CD4-positive, alpha-beta T cell (primary cell): ENCODE measurements at regions not wholly inside any gene's neighbourhood (a gene's known extent, or its start where the extent isn't known, plus 50 kb on each side); places are given as distances from the start of the nearest gene placed in this dataset.

Experiments used
- ATAC-seq: fragments of 200-7000 bp; cut with Tn5 transposase; one replicate; pipeline ENCODE4 v1.10.0; 2022; ENCODE audit warnings: mild to moderate bottlenecking; ENCODE audit not compliant: poor library complexity
- CTCF ChIA-PET: fragments of 350-600 bp; sonication (Branson Sonifier 250); formaldehyde crosslinking; loops from one replicate; lab custom pipeline; 2021; ENCODE audit warnings: antibody characterized with exemption, inconsistent platforms; lab: Charles Lee
- POLR2A ChIA-PET: fragments of 350-600 bp; sonication (Branson Sonifier 250); formaldehyde crosslinking; loops from one replicate; lab custom pipeline; 2021; ENCODE audit warnings: antibody characterized with exemption, inconsistent platforms; lab: Charles Lee
- DNase-seq, 14 experiments: peaks; one replicate each; pipeline ENCODE4 v3.0.0-alpha.2; 2013 to 2020; ENCODE audit warnings: mixed read lengths in 2 of 14
- H3K27ac ChIP-seq, 2 donors: one replicate each; pipeline versions ENCODE4 v1.5.1 to v1.7.0; 2013; ENCODE audit warnings: low read length in 2 of 2, low read depth in 1 of 2, mild to moderate bottlenecking in 1 of 2
- H3K27me3 ChIP-seq, 2 experiments: 1 replicate in 1 of 2; 2 replicates in 1 of 2; pipeline versions ENCODE4 v1.6.1 to v1.7.0; 2013; ENCODE audit warnings: low read length in 2 of 2, control low read depth in 1 of 2, mild to moderate bottlenecking in 1 of 2, moderate library complexity in 1 of 2; ENCODE audit not compliant: insufficient read depth in 2 of 2, control insufficient read depth in 1 of 2
- H3K36me3 ChIP-seq: one replicate; pipeline ENCODE4 v1.6.1; 2013; ENCODE audit warnings: low read length, control low read depth; ENCODE audit not compliant: insufficient read depth
- H3K4me1 ChIP-seq: one replicate; pipeline ENCODE4 v1.6.1; 2013; ENCODE audit warnings: low read length, control low read depth; ENCODE audit not compliant: insufficient read depth
- H3K4me3 ChIP-seq: one replicate; pipeline ENCODE4 v1.5.1; 2013; ENCODE audit warnings: mild to moderate bottlenecking, low read length, moderate library complexity
- H3K9me3 ChIP-seq, 2 experiments: 1 replicate in 1 of 2; 2 replicates in 1 of 2; pipeline versions ENCODE4 v1.6.1 to v1.7.0; 2013; ENCODE audit warnings: low read length in 2 of 2, mild to moderate bottlenecking in 2 of 2, control low read depth in 1 of 2, moderate library complexity in 1 of 2; ENCODE audit not compliant: control insufficient read depth in 1 of 2, insufficient read depth in 1 of 2
- H3K27ac Mint-ChIP-seq: one replicate; pipeline ENCODE4 v1.8.0; 2020; ENCODE audit warnings: mixed read lengths
- H3K27me3 Mint-ChIP-seq: one replicate; pipeline ENCODE4 v1.8.0; 2021; ENCODE audit warnings: mixed read lengths
- H3K36me3 Mint-ChIP-seq: one replicate; pipeline ENCODE4 v1.8.0; 2021; ENCODE audit warnings: low read depth, mixed read lengths
- H3K4me1 Mint-ChIP-seq: one replicate; pipeline ENCODE4 v1.8.0; 2021; ENCODE audit warnings: low read depth, mixed read lengths
- H3K4me3 Mint-ChIP-seq: one replicate; pipeline ENCODE4 v1.8.0; 2020; ENCODE audit warnings: mild to moderate bottlenecking, mixed read lengths
- H3K9me3 Mint-ChIP-seq: one replicate; pipeline ENCODE4 v1.8.0; 2020; ENCODE audit warnings: mixed read lengths
- intact Hi-C, 2 experiments: fragments of 100-400 bp; cut with DNase I in 1 of 2; cut with micrococcal nuclease in 1 of 2; formaldehyde crosslinking; loops; one replicate each; pipeline versions ENCODE4 v1.15.1 to v1.9.0; 2023 to 2025; cut with DNase I, micrococcal nuclease
- TF ChIP-seq, protein P1 (sequence below): fragments of 200-600 bp; IDR thresholded peaks from one replicate; pipeline ENCODE4 v1.8.0; 2022; ENCODE audit warnings: antibody characterized with exemption, mild to moderate bottlenecking

DNA sequence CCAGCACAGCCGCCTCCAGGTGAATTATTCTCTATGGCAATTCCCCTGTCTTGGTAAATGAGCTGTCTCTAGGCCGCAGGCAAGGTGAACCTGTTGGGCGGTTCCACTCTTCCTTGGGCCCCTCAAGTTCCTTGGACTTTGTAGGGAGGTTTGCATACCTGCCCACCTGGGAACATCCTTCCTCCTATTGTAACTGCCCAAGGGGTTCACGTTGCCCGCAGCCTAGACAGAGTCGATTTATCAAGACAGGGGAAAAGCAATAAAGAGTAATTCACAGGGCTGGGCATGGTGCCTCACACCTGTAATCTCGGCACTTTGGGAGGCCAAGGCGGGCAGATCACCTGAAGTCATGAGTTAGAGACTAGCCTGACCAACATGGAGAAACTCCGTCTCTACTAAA lies 122.5 kb downstream of the KCNJ18 start:
- Histone ChIP-seq H3K27ac (no peak overlapping the region), H3K27me3 (no peaks in the 10 kb centered on the region), H3K4me3 (no peak overlapping the region), H3K9me3 (peaks cover 3 to 35% of the 10 kb centered on the region in 2 experiments), H3K36me3 (no peaks in the 10 kb centered on the region), H3K4me1 (no peaks in the 10 kb centered on the region)
- POLR2A ChIA-PET: no interaction called here
- TF ChIP-seq, protein P1, sequence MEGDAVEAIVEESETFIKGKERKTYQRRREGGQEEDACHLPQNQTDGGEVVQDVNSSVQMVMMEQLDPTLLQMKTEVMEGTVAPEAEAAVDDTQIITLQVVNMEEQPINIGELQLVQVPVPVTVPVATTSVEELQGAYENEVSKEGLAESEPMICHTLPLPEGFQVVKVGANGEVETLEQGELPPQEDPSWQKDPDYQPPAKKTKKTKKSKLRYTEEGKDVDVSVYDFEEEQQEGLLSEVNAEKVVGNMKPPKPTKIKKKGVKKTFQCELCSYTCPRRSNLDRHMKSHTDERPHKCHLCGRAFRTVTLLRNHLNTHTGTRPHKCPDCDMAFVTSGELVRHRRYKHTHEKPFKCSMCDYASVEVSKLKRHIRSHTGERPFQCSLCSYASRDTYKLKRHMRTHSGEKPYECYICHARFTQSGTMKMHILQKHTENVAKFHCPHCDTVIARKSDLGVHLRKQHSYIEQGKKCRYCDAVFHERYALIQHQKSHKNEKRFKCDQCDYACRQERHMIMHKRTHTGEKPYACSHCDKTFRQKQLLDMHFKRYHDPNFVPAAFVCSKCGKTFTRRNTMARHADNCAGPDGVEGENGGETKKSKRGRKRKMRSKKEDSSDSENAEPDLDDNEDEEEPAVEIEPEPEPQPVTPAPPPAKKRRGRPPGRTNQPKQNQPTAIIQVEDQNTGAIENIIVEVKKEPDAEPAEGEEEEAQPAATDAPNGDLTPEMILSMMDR: no peak
- CTCF ChIA-PET: no interaction called here
- H3K36me3 Mint-ChIP-seq: no peaks in the 10 kb centered on the region
- no peak overlapping the region for H3K4me3 Mint-ChIP-seq
- H3K27me3 Mint-ChIP-seq: no peaks in the 10 kb centered on the region
- intact Hi-C loops: no loop called here
- no peak for ATAC-seq
- no peaks in the 10 kb centered on the region for H3K4me1 Mint-ChIP-seq
- DNase-seq: no peak
- H3K9me3 Mint-ChIP-seq: peaks cover 3% of the 10 kb centered on the region
- no peak overlapping the region for H3K27ac Mint-ChIP-seq

DNA sequence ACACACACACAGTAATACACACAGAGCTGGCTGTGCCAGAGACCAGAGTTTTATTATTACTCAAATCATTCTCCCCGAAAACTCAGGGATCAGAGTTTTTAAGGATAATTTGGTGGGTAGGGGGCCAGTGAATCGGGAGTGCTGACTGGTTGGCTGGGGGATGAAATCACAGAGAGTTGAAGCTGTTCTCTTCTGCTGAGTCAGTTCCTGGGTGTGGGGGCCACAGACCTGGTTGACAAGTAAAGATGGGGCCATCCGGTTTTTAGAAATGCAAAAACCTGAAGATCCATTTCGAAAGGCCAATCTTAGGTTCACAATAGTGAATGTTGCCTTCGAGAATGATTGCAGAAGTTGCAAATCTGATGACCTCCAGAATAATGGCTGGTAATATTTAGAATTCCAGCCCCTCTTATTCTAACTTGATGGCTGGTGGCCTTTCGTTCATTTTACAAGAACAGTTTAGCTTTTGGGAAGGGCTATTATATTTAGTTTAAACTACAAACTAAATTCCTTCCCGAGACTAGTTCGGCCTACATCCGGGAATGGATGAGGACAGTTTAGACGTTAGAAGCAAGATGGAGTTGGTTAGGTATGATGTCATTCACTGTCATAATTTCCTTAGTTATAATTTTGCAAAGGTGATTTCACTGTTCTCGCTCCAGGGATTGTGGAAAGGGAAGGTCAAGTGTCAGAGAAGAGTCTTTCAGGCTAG lies 123.2 kb downstream of the KCNJ18 start:
- TF ChIP-seq, protein P1: no peak
- ChIA-PET CTCF (no interaction called here), POLR2A (no interaction called here)
- Mint-ChIP-seq H3K4me3 (no peak overlapping the region), H3K27me3 (no peaks in the 10 kb centered on the region), H3K4me1 (no peaks in the 10 kb centered on the region), H3K27ac (no peak overlapping the region), H3K9me3 (peaks cover 3% of the 10 kb centered on the region), H3K36me3 (no peaks in the 10 kb centered on the region)
- intact Hi-C loops: no loop called here
- Histone ChIP-seq H3K4me1 (no peaks in the 10 kb centered on the region), H3K4me3 (no peak overlapping the region), H3K27me3 (no peaks in the 10 kb centered on the region), H3K27ac (no peak overlapping the region), H3K36me3 (no peaks in the 10 kb centered on the region), H3K9me3 (peaks cover 3 to 35% of the 10 kb centered on the region in 2 experiments)
- ATAC-seq (no peak), DNase-seq (no peak)

DNA sequence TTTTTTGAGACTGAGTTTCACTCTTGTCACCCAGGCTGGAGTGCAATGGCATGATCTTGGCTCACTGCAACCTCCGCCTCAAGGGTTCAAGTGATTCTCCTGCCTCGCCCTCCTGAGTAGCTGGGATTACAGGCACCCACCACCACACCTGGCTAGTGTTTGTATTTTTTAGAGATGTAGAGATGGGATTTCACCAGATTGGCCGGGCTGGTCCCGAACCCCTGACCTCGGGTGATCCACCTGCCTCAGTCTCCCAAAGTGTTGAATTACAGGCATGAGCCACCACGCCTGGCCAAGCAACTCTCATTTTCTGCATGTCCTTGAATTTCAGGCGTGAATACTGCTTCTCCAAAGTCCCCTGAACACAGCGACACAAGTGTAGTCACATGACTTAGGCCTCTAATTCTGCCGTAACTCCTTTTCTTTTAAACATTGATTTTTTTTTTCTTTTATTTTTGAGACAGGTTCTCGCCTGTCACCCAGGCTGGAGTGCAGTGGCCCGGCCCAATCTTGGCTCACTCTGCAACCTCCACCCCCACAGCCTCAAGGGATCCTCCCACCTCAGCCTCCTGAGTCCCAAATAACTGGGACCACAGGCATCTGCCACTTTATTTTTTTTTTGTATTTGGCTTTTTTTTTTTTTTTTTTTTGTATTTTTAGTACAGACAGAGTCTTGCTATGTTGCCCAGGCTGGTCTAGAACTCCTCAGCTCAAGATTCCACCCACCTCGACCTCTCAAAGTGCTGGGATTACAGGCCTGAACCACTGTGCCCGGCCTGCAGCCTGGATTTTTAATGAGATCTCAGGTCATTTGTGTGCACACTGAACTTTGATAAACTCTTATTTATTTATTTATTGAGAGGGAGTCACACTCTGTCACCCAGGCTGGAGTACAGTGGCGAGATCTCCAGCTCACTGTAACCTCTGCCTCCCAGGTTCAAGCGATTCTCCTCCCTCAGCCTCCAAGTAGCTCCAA lies 124.6 kb downstream of the KCNJ18 start:
- DNase-seq (no peak), ATAC-seq (no peak)
- H3K4me1 ChIP-seq: no peaks in the 10 kb centered on the region
- H3K36me3 ChIP-seq: no peaks in the 10 kb centered on the region
- H3K9me3 ChIP-seq: peaks cover 3 to 35% of the 10 kb centered on the region in 2 experiments
- no peak overlapping the region for H3K4me3 ChIP-seq
- ChIA-PET CTCF (no interaction called here), POLR2A (no interaction called here)
- intact Hi-C loops: no loop called here
- Mint-ChIP-seq H3K9me3 (peaks cover 3% of the 10 kb centered on the region), H3K27ac (no peak overlapping the region), H3K4me3 (no peak overlapping the region), H3K27me3 (no peaks in the 10 kb centered on the region), H3K36me3 (no peaks in the 10 kb centered on the region), H3K4me1 (no peaks in the 10 kb centered on the region)
- no peak overlapping the region for H3K27ac ChIP-seq
- no peaks in the 10 kb centered on the region for H3K27me3 ChIP-seq
- TF ChIP-seq, protein P1: no peak
